Breast epithelium (tissue), 3 donors: ENCODE measurements at regions not wholly inside any gene's neighbourhood (a gene's known extent, or its start where the extent isn't known, plus 50 kb on each side); places are given as distances from the start of the nearest gene placed in this dataset.

ENCODE experiments used
- POLR2AphosphoS5 ChIP-seq, 3 donors: sonication (generic); formaldehyde crosslinking; IDR thresholded peaks; one replicate each; pipeline ENCODE4 v1.6.1; 2017; ENCODE audit warnings: antibody characterized with exemption in 3 of 3
- TF ChIP-seq, protein P1 (sequence below), 3 donors: fragments of 450-650 bp; IDR thresholded peaks; one replicate each; pipeline ENCODE4 v1.5.1; 2016 to 2017; ENCODE audit warnings: antibody characterized with exemption in 3 of 3, mild to moderate bottlenecking in 3 of 3, moderate library complexity in 3 of 3

GRCh38 chr18:44411976-44412375, 268.7 kb upstream of the SETBP1 start:
- TF ChIP-seq, protein P1, sequence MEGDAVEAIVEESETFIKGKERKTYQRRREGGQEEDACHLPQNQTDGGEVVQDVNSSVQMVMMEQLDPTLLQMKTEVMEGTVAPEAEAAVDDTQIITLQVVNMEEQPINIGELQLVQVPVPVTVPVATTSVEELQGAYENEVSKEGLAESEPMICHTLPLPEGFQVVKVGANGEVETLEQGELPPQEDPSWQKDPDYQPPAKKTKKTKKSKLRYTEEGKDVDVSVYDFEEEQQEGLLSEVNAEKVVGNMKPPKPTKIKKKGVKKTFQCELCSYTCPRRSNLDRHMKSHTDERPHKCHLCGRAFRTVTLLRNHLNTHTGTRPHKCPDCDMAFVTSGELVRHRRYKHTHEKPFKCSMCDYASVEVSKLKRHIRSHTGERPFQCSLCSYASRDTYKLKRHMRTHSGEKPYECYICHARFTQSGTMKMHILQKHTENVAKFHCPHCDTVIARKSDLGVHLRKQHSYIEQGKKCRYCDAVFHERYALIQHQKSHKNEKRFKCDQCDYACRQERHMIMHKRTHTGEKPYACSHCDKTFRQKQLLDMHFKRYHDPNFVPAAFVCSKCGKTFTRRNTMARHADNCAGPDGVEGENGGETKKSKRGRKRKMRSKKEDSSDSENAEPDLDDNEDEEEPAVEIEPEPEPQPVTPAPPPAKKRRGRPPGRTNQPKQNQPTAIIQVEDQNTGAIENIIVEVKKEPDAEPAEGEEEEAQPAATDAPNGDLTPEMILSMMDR (IDR thresholded peaks at IDR 0.05), result no peak
- no peak for TF ChIP-seq POLR2AphosphoS5 (IDR thresholded peaks at IDR 0.05)
